ENCODE measurements at regions not wholly inside any gene's neighbourhood (a gene's known extent, or its start where the extent isn't known, plus 50 kb on each side); places are given as distances from the start of the nearest gene placed in this dataset.
"Not testable (repeated sequence)": the region's sequence is repeated elsewhere in the genome, so short reads cannot be mapped to it uniquely, and the experiment has no call there.

GRCh38 chr20:25772437-25772836 is 75.8 kb upstream of the ZNF337 start:
- DNase-seq = not testable (repeated sequence)

- DNase-seq = not testable (repeated sequence)
Observed at GRCh38 chr20:25771818-25772217, 75.2 kb upstream of the ZNF337 start.

GRCh38 chr20:25761596-25761995 is 64.9 kb upstream of the ZNF337 start:
- DNase-seq = no peak

- not testable (repeated sequence) for DNase-seq
Observed at GRCh38 chr20:25761046-25761445, 64.4 kb upstream of the ZNF337 start.

- DNase-seq = peak; percentile 66
Observed at GRCh38 chr20:25750765-25751696, 54.4 kb upstream of the ZNF337 start.

GRCh38 chr20:25750220-25750764 is 53.6 kb upstream of the ZNF337 start:
- DNase-seq = no peak

- DNase-seq = no peak
Observed at GRCh38 chr20:25749649-25750048, 53.0 kb upstream of the ZNF337 start.

All from OCI-M1 (cell line).